HEK293 (cell line): ENCODE measurements at regions not wholly inside any gene's neighbourhood (a gene's known extent, or its start where the extent isn't known, plus 50 kb on each side); places are given as distances from the start of the nearest gene placed in this dataset.

Experiments used
- KLF1 ChIP-seq: fragments of 450-650 bp; formaldehyde crosslinking; IDR thresholded peaks from 2 replicates; pipeline ENCODE4 v1.5.1; 2016; ENCODE audit warnings: missing biosample characterization, missing genetic modification characterization
- TF ChIP-seq, protein P1 (sequence below): fragments of 450-650 bp; formaldehyde crosslinking; IDR thresholded peaks from 2 replicates; pipeline ENCODE4 v1.5.1; 2016; ENCODE audit warnings: missing biosample characterization, missing genetic modification characterization
- TF ChIP-seq, protein P2 (sequence below): fragments of 450-650 bp; formaldehyde crosslinking; IDR thresholded peaks from 2 replicates; pipeline ENCODE4 v1.5.1; 2016; ENCODE audit warnings: missing biosample characterization, missing genetic modification characterization

DNA sequence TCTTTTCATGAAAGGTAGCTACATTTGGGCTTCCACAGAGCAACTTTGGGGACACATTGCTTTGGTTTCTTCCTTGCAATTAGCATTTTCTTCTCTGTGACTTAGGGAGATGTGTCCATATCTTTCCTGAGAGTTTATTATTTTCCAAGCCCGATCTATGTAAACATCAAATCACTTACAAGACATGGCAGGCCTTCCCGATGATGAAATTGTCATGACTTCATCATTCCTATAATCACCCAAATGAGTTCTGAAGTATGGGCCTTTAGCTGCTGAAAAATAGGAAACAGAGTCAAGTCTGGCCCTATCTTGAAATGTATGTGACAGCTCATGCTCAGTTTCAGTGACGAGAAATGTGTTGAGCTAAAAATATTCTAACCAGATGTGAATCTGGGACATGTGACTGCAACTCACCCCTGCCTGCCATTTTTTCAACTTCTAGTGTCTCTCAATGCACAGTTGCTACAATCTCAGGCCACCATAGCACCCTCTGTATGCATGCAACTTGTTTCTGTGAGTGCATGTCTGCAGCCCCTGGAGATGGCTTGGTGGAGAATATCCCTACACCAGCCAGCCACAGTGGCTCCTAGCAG is 199.6 kb upstream of the MAF start:
- no peak for TF ChIP-seq KLF1 (tag by site-specific recombination)
- TF ChIP-seq, protein P1, sequence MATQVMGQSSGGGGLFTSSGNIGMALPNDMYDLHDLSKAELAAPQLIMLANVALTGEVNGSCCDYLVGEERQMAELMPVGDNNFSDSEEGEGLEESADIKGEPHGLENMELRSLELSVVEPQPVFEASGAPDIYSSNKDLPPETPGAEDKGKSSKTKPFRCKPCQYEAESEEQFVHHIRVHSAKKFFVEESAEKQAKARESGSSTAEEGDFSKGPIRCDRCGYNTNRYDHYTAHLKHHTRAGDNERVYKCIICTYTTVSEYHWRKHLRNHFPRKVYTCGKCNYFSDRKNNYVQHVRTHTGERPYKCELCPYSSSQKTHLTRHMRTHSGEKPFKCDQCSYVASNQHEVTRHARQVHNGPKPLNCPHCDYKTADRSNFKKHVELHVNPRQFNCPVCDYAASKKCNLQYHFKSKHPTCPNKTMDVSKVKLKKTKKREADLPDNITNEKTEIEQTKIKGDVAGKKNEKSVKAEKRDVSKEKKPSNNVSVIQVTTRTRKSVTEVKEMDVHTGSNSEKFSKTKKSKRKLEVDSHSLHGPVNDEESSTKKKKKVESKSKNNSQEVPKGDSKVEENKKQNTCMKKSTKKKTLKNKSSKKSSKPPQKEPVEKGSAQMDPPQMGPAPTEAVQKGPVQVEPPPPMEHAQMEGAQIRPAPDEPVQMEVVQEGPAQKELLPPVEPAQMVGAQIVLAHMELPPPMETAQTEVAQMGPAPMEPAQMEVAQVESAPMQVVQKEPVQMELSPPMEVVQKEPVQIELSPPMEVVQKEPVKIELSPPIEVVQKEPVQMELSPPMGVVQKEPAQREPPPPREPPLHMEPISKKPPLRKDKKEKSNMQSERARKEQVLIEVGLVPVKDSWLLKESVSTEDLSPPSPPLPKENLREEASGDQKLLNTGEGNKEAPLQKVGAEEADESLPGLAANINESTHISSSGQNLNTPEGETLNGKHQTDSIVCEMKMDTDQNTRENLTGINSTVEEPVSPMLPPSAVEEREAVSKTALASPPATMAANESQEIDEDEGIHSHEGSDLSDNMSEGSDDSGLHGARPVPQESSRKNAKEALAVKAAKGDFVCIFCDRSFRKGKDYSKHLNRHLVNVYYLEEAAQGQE (tag by site-specific recombination), result no peak
- TF ChIP-seq, protein P2, sequence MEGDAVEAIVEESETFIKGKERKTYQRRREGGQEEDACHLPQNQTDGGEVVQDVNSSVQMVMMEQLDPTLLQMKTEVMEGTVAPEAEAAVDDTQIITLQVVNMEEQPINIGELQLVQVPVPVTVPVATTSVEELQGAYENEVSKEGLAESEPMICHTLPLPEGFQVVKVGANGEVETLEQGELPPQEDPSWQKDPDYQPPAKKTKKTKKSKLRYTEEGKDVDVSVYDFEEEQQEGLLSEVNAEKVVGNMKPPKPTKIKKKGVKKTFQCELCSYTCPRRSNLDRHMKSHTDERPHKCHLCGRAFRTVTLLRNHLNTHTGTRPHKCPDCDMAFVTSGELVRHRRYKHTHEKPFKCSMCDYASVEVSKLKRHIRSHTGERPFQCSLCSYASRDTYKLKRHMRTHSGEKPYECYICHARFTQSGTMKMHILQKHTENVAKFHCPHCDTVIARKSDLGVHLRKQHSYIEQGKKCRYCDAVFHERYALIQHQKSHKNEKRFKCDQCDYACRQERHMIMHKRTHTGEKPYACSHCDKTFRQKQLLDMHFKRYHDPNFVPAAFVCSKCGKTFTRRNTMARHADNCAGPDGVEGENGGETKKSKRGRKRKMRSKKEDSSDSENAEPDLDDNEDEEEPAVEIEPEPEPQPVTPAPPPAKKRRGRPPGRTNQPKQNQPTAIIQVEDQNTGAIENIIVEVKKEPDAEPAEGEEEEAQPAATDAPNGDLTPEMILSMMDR (tag by site-specific recombination), result no peak
